GM23338 (cell line): ENCODE measurements at regions not wholly inside any gene's neighbourhood (a gene's known extent, or its start where the extent isn't known, plus 50 kb on each side); places are given as distances from the start of the nearest gene placed in this dataset.

Source experiments
- ATAC-seq: fragments of 200-7000 bp; cut with Tn5 transposase; 3 replicates; pipeline ENCODE4 v1.9.1; 2020
- DNase-seq: peaks from one replicate; pipeline ENCODE4 v3.0.0-alpha.2; 2015; ENCODE audit warnings: low spot score
- H2AFZ ChIP-seq: fragments of 200-600 bp; sonication (generic); 2 replicates; pipeline ENCODE4 v1.8.0; 2016; ENCODE audit warnings: antibody characterized with exemption, mild to moderate bottlenecking, moderate library complexity
- H3F3A ChIP-seq: fragments of 200-600 bp; sonication (generic); replicated peaks from 2 replicates; pipeline ENCODE4 v1.8.0; 2017; ENCODE audit warnings: antibody characterized with exemption, mixed run types, low read depth
- H3K27ac ChIP-seq: fragments of 200-600 bp; sonication (generic); 2 replicates; pipeline ENCODE4 v1.6.1; 2016; ENCODE audit warnings: low read depth
- H3K27me3 ChIP-seq: fragments of 200-600 bp; sonication (generic); 2 replicates; pipeline ENCODE4 v1.8.0; 2016; ENCODE audit warnings: mild to moderate bottlenecking, mixed run types, moderate library complexity; ENCODE audit not compliant: insufficient read depth
- H3K36me3 ChIP-seq: fragments of 200-600 bp; sonication (generic); 2 replicates; pipeline ENCODE4 v1.8.0; 2016; ENCODE audit warnings: mild to moderate bottlenecking; ENCODE audit not compliant: insufficient read depth
- H3K4me1 ChIP-seq: fragments of 200-600 bp; sonication (generic); 2 replicates; pipeline ENCODE4 v1.8.0; 2016; ENCODE audit warnings: mild to moderate bottlenecking, moderate library complexity; ENCODE audit not compliant: insufficient read depth
- H3K4me2 ChIP-seq: fragments of 200-600 bp; sonication (generic); 2 replicates; pipeline ENCODE4 v1.7.1; 2017; ENCODE audit warnings: mixed run types
- H3K4me3 ChIP-seq: fragments of 200-600 bp; sonication (generic); 2 replicates; pipeline ENCODE4 v1.6.1; 2016; ENCODE audit warnings: mixed run types
- H3K79me2 ChIP-seq: fragments of 200-600 bp; sonication (generic); replicated peaks from 2 replicates; pipeline ENCODE4 v1.8.0; 2017; ENCODE audit warnings: mild to moderate bottlenecking; ENCODE audit not compliant: insufficient read depth
- H3K9me2 ChIP-seq: fragments of 200-600 bp; sonication (generic); 2 replicates; pipeline ENCODE4 v1.8.0; 2017; ENCODE audit not compliant: insufficient read depth
- H4K20me1 ChIP-seq: fragments of 200-600 bp; sonication (generic); replicated peaks from 2 replicates; pipeline ENCODE4 v1.8.0; 2017; ENCODE audit warnings: mild to moderate bottlenecking; ENCODE audit not compliant: insufficient read depth
- H3K27ac Mint-ChIP-seq: 2 replicates; pipeline ENCODE4 v1.8.0; 2020; ENCODE audit warnings: inconsistent platforms, mild to moderate bottlenecking, moderate library complexity, mixed read lengths
- H3K27me3 Mint-ChIP-seq: 3 replicates; pipeline ENCODE4 v1.8.0; 2022; ENCODE audit warnings: low read depth, mild to moderate bottlenecking, moderate library complexity, mixed read lengths, inconsistent platforms; ENCODE audit not compliant: insufficient read depth, poor library complexity
- H3K36me3 Mint-ChIP-seq: 3 replicates; pipeline ENCODE4 v1.8.0; 2021; ENCODE audit warnings: low read depth, mild to moderate bottlenecking, inconsistent platforms, moderate library complexity, mixed read lengths
- H3K4me1 Mint-ChIP-seq: 3 replicates; pipeline ENCODE4 v1.8.0; 2020; ENCODE audit warnings: mild to moderate bottlenecking, inconsistent platforms, mixed read lengths
- H3K4me3 Mint-ChIP-seq: 3 replicates; pipeline ENCODE4 v1.8.0; 2021; ENCODE audit warnings: moderate library complexity, mild to moderate bottlenecking, inconsistent platforms, mixed read lengths
- H3K9me3 Mint-ChIP-seq: 3 replicates; pipeline ENCODE4 v1.8.0; 2020; ENCODE audit warnings: moderate library complexity, mild to moderate bottlenecking, inconsistent platforms, mixed read lengths
- EZH2phosphoT487 ChIP-seq: fragments of 200-600 bp; sonication (generic); IDR thresholded peaks from one replicate; pipeline ENCODE4 v1.8.1; 2018; ENCODE audit warnings: antibody characterized with exemption; ENCODE audit not compliant: unreplicated experiment
- NANOG ChIP-seq: IDR thresholded peaks from 2 replicates; pipeline ENCODE4 v1.6.1; 2016; ENCODE audit warnings: antibody characterized with exemption, borderline replicate concordance
- TF ChIP-seq, protein P1 (sequence below), 2 experiments: fragments of 200-600 bp in 1 of 2; sonication (generic) in 1 of 2; conservative IDR thresholded peaks; 2 replicates each; pipeline versions ENCODE4 v1.5.1 to v1.6.1; 2016 to 2017; ENCODE audit warnings: antibody characterized with exemption in 2 of 2, low read depth in 2 of 2, mild to moderate bottlenecking in 2 of 2, moderate library complexity in 1 of 2
- TF ChIP-seq, protein P2 (sequence below): fragments of 250-450 bp; sonication (Bioruptor Pico); IDR thresholded peaks from 2 replicates; pipeline ENCODE4 v1.5.0; 2020; ENCODE audit warnings: mild to moderate bottlenecking, moderate library complexity
- TF ChIP-seq, protein P3 (sequence below): IDR thresholded peaks from 2 replicates; pipeline ENCODE4 v1.6.1; 2016; ENCODE audit warnings: antibody characterized with exemption

DNA sequence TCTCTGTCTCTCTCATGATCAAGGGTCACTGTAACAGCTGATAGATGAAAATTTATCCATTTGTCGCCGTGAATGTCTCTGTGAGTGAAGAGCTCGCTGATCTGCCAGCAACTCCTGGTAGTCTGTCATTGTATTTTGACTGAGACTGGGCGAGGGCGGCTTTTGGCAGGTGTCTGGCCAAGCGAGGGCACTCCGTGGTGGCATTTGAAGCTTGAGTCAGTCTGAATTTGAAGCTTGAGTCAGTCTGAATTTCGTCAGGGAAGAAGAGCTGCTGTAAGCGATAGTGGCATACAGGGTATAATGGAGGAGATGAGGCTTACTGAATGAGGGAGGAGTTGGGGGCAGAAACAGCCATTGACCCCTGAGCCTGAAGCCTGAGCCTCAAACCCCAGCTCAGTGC is 56.8 kb upstream of the FAM181A start:
- H3K4me2 ChIP-seq, result no peak overlapping the region
- H3K27me3 ChIP-seq, result no peaks in the 10 kb centered on the region
- TF ChIP-seq NANOG (no peak), EZH2phosphoT487 (no peak)
- TF ChIP-seq, protein P1, sequence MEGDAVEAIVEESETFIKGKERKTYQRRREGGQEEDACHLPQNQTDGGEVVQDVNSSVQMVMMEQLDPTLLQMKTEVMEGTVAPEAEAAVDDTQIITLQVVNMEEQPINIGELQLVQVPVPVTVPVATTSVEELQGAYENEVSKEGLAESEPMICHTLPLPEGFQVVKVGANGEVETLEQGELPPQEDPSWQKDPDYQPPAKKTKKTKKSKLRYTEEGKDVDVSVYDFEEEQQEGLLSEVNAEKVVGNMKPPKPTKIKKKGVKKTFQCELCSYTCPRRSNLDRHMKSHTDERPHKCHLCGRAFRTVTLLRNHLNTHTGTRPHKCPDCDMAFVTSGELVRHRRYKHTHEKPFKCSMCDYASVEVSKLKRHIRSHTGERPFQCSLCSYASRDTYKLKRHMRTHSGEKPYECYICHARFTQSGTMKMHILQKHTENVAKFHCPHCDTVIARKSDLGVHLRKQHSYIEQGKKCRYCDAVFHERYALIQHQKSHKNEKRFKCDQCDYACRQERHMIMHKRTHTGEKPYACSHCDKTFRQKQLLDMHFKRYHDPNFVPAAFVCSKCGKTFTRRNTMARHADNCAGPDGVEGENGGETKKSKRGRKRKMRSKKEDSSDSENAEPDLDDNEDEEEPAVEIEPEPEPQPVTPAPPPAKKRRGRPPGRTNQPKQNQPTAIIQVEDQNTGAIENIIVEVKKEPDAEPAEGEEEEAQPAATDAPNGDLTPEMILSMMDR (conservative IDR thresholded peaks at IDR 0.05; ENCODE audit: low read depth in 2 of 2), result no peak
- TF ChIP-seq, protein P2, sequence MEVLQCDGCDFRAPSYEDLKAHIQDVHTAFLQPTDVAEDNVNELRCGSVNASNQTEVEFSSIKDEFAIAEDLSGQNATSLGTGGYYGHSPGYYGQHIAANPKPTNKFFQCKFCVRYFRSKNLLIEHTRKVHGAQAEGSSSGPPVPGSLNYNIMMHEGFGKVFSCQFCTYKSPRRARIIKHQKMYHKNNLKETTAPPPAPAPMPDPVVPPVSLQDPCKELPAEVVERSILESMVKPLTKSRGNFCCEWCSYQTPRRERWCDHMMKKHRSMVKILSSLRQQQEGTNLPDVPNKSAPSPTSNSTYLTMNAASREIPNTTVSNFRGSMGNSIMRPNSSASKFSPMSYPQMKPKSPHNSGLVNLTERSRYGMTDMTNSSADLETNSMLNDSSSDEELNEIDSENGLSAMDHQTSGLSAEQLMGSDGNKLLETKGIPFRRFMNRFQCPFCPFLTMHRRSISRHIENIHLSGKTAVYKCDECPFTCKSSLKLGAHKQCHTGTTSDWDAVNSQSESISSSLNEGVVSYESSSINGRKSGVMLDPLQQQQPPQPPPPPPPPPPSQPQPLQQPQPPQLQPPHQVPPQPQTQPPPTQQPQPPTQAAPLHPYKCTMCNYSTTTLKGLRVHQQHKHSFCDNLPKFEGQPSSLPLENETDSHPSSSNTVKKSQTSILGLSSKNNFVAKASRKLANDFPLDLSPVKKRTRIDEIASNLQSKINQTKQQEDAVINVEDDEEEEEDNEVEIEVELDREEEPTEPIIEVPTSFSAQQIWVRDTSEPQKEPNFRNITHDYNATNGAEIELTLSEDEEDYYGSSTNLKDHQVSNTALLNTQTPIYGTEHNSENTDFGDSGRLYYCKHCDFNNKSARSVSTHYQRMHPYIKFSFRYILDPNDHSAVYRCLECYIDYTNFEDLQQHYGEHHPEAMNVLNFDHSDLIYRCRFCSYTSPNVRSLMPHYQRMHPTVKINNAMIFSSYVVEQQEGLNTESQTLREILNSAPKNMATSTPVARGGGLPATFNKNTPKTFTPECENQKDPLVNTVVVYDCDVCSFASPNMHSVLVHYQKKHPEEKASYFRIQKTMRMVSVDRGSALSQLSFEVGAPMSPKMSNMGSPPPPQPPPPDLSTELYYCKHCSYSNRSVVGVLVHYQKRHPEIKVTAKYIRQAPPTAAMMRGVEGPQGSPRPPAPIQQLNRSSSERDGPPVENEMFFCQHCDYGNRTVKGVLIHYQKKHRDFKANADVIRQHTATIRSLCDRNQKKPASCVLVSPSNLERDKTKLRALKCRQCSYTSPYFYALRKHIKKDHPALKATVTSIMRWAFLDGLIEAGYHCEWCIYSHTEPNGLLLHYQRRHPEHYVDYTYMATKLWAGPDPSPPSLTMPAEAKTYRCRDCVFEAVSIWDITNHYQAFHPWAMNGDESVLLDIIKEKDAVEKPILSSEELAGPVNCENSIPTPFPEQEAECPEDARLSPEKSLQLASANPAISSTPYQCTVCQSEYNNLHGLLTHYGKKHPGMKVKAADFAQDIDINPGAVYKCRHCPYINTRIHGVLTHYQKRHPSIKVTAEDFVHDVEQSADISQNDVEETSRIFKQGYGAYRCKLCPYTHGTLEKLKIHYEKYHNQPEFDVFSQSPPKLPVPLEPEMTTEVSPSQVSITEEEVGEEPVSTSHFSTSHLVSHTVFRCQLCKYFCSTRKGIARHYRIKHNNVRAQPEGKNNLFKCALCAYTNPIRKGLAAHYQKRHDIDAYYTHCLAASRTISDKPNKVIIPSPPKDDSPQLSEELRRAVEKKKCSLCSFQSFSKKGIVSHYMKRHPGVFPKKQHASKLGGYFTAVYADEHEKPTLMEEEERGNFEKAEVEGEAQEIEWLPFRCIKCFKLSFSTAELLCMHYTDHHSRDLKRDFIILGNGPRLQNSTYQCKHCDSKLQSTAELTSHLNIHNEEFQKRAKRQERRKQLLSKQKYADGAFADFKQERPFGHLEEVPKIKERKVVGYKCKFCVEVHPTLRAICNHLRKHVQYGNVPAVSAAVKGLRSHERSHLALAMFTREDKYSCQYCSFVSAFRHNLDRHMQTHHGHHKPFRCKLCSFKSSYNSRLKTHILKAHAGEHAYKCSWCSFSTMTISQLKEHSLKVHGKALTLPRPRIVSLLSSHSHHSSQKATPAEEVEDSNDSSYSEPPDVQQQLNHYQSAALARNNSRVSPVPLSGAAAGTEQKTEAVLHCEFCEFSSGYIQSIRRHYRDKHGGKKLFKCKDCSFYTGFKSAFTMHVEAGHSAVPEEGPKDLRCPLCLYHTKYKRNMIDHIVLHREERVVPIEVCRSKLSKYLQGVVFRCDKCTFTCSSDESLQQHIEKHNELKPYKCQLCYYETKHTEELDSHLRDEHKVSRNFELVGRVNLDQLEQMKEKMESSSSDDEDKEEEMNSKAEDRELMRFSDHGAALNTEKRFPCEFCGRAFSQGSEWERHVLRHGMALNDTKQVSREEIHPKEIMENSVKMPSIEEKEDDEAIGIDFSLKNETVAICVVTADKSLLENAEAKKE, result no peak
- TF ChIP-seq, protein P3, sequence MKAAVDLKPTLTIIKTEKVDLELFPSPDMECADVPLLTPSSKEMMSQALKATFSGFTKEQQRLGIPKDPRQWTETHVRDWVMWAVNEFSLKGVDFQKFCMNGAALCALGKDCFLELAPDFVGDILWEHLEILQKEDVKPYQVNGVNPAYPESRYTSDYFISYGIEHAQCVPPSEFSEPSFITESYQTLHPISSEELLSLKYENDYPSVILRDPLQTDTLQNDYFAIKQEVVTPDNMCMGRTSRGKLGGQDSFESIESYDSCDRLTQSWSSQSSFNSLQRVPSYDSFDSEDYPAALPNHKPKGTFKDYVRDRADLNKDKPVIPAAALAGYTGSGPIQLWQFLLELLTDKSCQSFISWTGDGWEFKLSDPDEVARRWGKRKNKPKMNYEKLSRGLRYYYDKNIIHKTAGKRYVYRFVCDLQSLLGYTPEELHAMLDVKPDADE, result no peak
- peaks cover 1% of the 10 kb centered on the region for H3K27me3 Mint-ChIP-seq
- peaks cover 7% of the 10 kb centered on the region; the same call in 2 of the 3 replicates for H3K36me3 Mint-ChIP-seq
- no peaks in the 10 kb centered on the region for H3K79me2 ChIP-seq
- DNase-seq, result no peak
- no peaks in the 10 kb centered on the region for H4K20me1 ChIP-seq
- no peak for ATAC-seq
- H3K9me3 Mint-ChIP-seq, result peaks cover 9% of the 10 kb centered on the region
- H3F3A ChIP-seq, result no peaks in the 10 kb centered on the region
- H3K27ac Mint-ChIP-seq, result no peak overlapping the region
- H3K27ac ChIP-seq, result no peak overlapping the region
- no peaks in the 10 kb centered on the region for H3K4me1 ChIP-seq
- no peaks in the 10 kb centered on the region for H3K9me2 ChIP-seq
- no peak overlapping the region for H3K4me3 Mint-ChIP-seq
- H3K36me3 ChIP-seq, result no peaks in the 10 kb centered on the region
- H3K4me3 ChIP-seq, result no peak overlapping the region
- H2AFZ ChIP-seq, result no peak overlapping the region
- no peaks in the 10 kb centered on the region for H3K4me1 Mint-ChIP-seq
